NB4 (cell line): ENCODE measurements at regions not wholly inside any gene's neighbourhood (a gene's known extent, or its start where the extent isn't known, plus 50 kb on each side); places are given as distances from the start of the nearest gene placed in this dataset.

Source experiments
- CTCF ChIP-seq: IDR thresholded peaks from one replicate; pipeline ENCODE4 v1.5.1; 2012; ENCODE audit warnings: low read depth, low read length
- POLR2A ChIP-seq: IDR thresholded peaks from 2 replicates; pipeline ENCODE4 v1.6.1; 2011; ENCODE audit warnings: mild to moderate bottlenecking; ENCODE audit not compliant: insufficient read length; ENCODE audit errors: extremely low read depth

GRCh38 chr2:181779288-181780021 lies 99.1 kb upstream of the NEUROD1 start:
- TF ChIP-seq POLR2A (no peak), CTCF (no peak)
